ENCODE measurements at regions not wholly inside any gene's neighbourhood (a gene's known extent, or its start where the extent isn't known, plus 50 kb on each side); places are given as distances from the start of the nearest gene placed in this dataset.

DNA sequence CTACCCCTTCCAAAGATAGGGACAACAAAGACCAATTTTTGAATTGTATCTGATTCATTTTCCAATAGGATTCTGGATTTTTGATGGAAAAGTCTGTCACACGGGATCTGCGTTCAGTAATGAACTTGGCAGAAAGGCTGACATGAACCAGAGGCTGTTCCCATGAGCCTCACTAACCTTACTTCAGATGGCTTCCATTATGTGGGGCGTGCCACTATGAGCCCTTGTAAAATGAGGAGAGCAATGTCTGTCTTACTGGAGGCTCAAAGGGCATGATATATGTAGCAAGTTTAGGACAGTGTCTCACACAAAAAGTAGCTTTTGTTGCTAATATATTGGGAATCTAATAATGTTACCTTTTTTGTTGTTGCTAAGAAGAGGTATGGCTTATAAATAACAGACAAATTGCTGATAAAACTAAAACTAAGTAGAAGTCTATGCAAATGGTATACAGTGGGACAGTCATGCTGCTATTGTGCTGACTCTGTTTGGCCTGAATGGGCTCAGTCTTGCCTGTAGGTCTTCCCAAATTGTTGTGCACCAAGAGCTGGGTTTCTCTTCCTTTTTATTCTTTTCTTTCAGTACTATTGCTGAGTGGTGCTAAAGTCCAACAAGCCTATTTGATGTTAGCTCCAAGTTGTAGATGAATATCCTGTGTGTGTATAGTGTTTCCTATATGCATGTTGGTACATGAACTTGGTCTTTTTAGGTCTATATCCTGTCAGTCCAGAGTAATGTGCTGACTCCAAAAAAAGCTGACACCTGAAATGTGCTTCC lies 132.1 kb downstream of the SPRY1 start:
- Histone ChIP-seq H3K27me3 (no peaks in the 10 kb centered on the region), H3K4me1 (peaks cover 0 to 5% (median 0%) of the 10 kb centered on the region in 4 donors), H3K27ac (no peak overlapping the region), H3K9me3 (no peaks in the 10 kb centered on the region), H3K4me3 (no peak overlapping the region), H3K36me3 (no peaks in the 10 kb centered on the region)
- WGBS (ENCODE audit: insufficient coverage, low coverage, low lambda C conversion rate, missing lambda C conversion rate), result 69% methylated on average over 3 of the region's 3 CpGs
- TF ChIP-seq, protein P1, sequence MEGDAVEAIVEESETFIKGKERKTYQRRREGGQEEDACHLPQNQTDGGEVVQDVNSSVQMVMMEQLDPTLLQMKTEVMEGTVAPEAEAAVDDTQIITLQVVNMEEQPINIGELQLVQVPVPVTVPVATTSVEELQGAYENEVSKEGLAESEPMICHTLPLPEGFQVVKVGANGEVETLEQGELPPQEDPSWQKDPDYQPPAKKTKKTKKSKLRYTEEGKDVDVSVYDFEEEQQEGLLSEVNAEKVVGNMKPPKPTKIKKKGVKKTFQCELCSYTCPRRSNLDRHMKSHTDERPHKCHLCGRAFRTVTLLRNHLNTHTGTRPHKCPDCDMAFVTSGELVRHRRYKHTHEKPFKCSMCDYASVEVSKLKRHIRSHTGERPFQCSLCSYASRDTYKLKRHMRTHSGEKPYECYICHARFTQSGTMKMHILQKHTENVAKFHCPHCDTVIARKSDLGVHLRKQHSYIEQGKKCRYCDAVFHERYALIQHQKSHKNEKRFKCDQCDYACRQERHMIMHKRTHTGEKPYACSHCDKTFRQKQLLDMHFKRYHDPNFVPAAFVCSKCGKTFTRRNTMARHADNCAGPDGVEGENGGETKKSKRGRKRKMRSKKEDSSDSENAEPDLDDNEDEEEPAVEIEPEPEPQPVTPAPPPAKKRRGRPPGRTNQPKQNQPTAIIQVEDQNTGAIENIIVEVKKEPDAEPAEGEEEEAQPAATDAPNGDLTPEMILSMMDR (IDR thresholded peaks at IDR 0.05), result no peak
- TF ChIP-seq POLR2A (IDR thresholded peaks at IDR 0.05), result no peak
- no peak for DNase-seq
- intact Hi-C loops (cut with DNase I), result no loop called here
- peak in 1 of 4 donors; percentile 40 for ATAC-seq

DNA sequence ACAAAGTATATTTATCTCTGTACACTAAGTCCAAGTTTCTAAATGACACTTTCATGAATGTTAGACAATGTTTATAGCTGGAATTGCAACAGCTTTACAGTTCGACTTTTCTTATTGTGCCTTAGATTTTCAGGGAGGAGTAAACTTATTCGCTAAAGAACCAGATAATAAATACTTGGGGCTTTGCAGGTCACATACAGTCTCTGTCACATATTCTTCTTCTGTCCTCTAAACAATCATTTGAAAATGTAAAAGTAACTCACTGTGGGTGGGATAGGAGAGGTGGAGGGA lies 132.6 kb downstream of the SPRY1 start:
- intact Hi-C loops (cut with DNase I), result no loop called here
- H3K4me1 ChIP-seq, result peaks cover 0 to 5% (median 0%) of the 10 kb centered on the region in 4 donors
- no peaks in the 10 kb centered on the region for H3K27me3 ChIP-seq
- H3K36me3 ChIP-seq, result no peaks in the 10 kb centered on the region
- no peak overlapping the region for H3K27ac ChIP-seq
- H3K9me3 ChIP-seq, result no peaks in the 10 kb centered on the region
- DNase-seq (no peak), ATAC-seq (no peak)
- 62% methylated on average over 2 of the region's 2 CpGs for WGBS (ENCODE audit: insufficient coverage, low coverage, low lambda C conversion rate, missing lambda C conversion rate)
- H3K4me3 ChIP-seq, result no peak overlapping the region
- TF ChIP-seq POLR2A (IDR thresholded peaks at IDR 0.05), result no peak
- TF ChIP-seq, protein P1 (IDR thresholded peaks at IDR 0.05), result no peak

DNA sequence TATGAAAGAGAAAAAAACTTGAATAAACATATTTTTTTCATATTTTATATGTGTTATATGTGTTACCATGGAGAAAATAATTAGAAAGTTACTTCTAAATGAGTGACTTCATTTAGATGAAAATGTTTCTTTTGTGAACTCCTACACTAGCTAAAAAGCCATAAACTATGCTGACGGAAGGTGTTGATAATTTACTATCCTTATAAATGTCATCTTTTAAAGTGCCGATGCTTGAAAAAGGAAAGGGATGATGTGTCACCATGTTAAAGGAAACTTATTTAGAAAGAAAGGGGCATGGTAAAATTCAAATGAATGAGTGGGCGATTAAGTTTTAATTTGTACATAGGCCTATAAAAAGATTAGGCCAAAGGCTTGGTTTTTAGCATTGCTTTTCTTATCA lies 133.8 kb downstream of the SPRY1 start:
- Histone ChIP-seq H3K9me3 (no peaks in the 10 kb centered on the region), H3K4me1 (peaks cover 0 to under 1% (median 0%) of the 10 kb centered on the region in 4 donors), H3K4me3 (no peak overlapping the region), H3K36me3 (no peaks in the 10 kb centered on the region), H3K27me3 (no peaks in the 10 kb centered on the region), H3K27ac (no peak overlapping the region)
- no peak for ATAC-seq
- WGBS (ENCODE audit: insufficient coverage, low coverage, low lambda C conversion rate, missing lambda C conversion rate), result 88% methylated on average over 3 of the region's 3 CpGs
- intact Hi-C loops (cut with DNase I), result no loop called here
- no peak for DNase-seq
- TF ChIP-seq, protein P1 (IDR thresholded peaks at IDR 0.05), result no peak
- no peak for TF ChIP-seq POLR2A (IDR thresholded peaks at IDR 0.05)

DNA sequence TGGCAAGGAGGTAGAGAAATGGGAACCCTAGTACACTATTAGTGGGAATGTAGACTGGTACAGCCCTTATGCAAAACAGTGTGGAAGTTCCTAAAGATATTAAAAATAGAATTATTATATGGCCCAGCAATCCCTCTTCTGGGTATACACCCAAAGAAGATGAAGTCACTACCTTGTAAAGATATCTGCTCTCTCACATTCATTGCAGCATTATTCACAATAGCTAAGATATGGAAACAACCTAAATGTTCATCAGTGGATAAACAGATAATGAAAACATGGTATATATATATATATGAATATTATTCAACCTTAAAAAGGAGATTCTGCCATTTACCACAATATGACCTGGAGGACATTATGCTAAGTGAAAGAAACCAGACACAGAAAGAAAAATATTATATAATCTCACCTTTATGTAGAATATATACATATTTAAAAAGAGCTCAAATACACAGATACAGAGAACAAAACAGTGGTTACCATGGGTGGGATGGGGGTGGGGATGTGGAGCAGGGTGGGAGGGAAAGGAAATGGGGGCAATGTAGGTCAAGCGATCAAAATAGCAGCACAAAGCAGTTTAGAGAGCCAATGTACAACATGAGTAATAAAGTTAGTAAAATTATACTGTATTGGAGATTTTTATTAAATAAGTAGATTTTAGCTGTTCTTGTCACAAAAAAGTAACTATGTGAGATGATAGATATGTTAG lies 138.6 kb downstream of the SPRY1 start:
- intact Hi-C loops (cut with DNase I), result no loop called here
- Histone ChIP-seq H3K27me3 (no peaks in the 10 kb centered on the region), H3K9me3 (no peaks in the 10 kb centered on the region), H3K4me3 (no peak overlapping the region), H3K4me1 (no peaks in the 10 kb centered on the region), H3K36me3 (no peaks in the 10 kb centered on the region), H3K27ac (no peak overlapping the region)
- ATAC-seq (no peak), DNase-seq (no peak)
- TF ChIP-seq, protein P1 (IDR thresholded peaks at IDR 0.05), result no peak
- no peak for TF ChIP-seq POLR2A (IDR thresholded peaks at IDR 0.05)
- WGBS (ENCODE audit: insufficient coverage, low coverage, low lambda C conversion rate, missing lambda C conversion rate), result 64% methylated on average over 1 of the region's 1 CpG
